NCI-H2107 treated with DMSO at 0.1 percent for 48 hours (cell line): ENCODE measurements at regions not wholly inside any gene's neighbourhood (a gene's known extent, or its start where the extent isn't known, plus 50 kb on each side); places are given as distances from the start of the nearest gene placed in this dataset.

Experiments
- DNase-seq: peaks from one replicate; lab custom pipeline; 2025; ENCODE audit not compliant: unreplicated experiment; lab: John Stamatoyannopoulos, UW

- no peak for DNase-seq
Measured at GRCh38 chrY:15162211-15162610, 637.9 kb downstream of the NLGN4Y start.

GRCh38 chrY:15179890-15180289 is 655.6 kb downstream of the NLGN4Y start:
- DNase-seq, result no peak

GRCh38 chrY:15229056-15229455 is 704.7 kb downstream of the NLGN4Y start:
- DNase-seq, result no peak

GRCh38 chrY:15239596-15240132 is 715.3 kb downstream of the NLGN4Y start:
- no peak for DNase-seq

- no peak for DNase-seq
Measured at GRCh38 chrY:15259286-15259685, 735.0 kb downstream of the NLGN4Y start.

- DNase-seq, result no peak
Measured at GRCh38 chrY:15286572-15286971, 762.2 kb downstream of the NLGN4Y start.

- DNase-seq, result no peak
Measured at GRCh38 chrY:15289821-15290220, 765.5 kb downstream of the NLGN4Y start.

- no peak for DNase-seq
Measured at GRCh38 chrY:15292881-15293280, 768.6 kb downstream of the NLGN4Y start.

GRCh38 chrY:15301879-15302278 is 777.5 kb downstream of the NLGN4Y start:
- no peak for DNase-seq

GRCh38 chrY:15312166-15312565 is 787.8 kb downstream of the NLGN4Y start:
- no peak for DNase-seq

- no peak for DNase-seq
Measured at GRCh38 chrY:15324189-15324588, 799.9 kb downstream of the NLGN4Y start.

GRCh38 chrY:15325201-15325600 is 800.9 kb downstream of the NLGN4Y start:
- no peak for DNase-seq

GRCh38 chrY:15326673-15327072 is 802.3 kb downstream of the NLGN4Y start:
- no peak for DNase-seq

GRCh38 chrY:15328848-15329247 is 804.5 kb downstream of the NLGN4Y start:
- DNase-seq, result no peak

GRCh38 chrY:15343522-15343921 is 819.2 kb downstream of the NLGN4Y start:
- DNase-seq, result no peak

GRCh38 chrY:15345471-15346155 is 821.3 kb downstream of the NLGN4Y start:
- DNase-seq, result no peak

GRCh38 chrY:15349351-15349750 is 825.0 kb downstream of the NLGN4Y start:
- DNase-seq, result no peak

- DNase-seq, result no peak
Measured at GRCh38 chrY:15355321-15355720, 831.0 kb downstream of the NLGN4Y start.

GRCh38 chrY:15360471-15360870 is 836.1 kb downstream of the NLGN4Y start:
- DNase-seq, result no peak

GRCh38 chrY:15364996-15365395 is 840.7 kb downstream of the NLGN4Y start:
- DNase-seq, result no peak

- no peak for DNase-seq
Measured at GRCh38 chrY:15368786-15369185, 844.5 kb downstream of the NLGN4Y start.

GRCh38 chrY:15385178-15385577 is 860.8 kb downstream of the NLGN4Y start:
- DNase-seq, result no peak
